Cardiac fibroblast (primary cell): ENCODE measurements at regions not wholly inside any gene's neighbourhood (a gene's known extent, or its start where the extent isn't known, plus 50 kb on each side); places are given as distances from the start of the nearest gene placed in this dataset.

Source experiments
- DNase-seq, 2 donors: peaks; one replicate each; pipeline versions ENCODE4 v3.0.0 to v3.0.0-alpha.2; 2010; ENCODE audit warnings: low read depth in 2 of 2
- H3K4me3 ChIP-seq, 2 donors: replicated peaks in 1 of 2; 1 replicate in 1 of 2; 2 replicates in 1 of 2; pipeline ENCODE4 v1.5.1; 2011; ENCODE audit warnings: low read depth in 2 of 2, low read length in 2 of 2, mild to moderate bottlenecking in 2 of 2, moderate library complexity in 1 of 2
- CTCF ChIP-seq: IDR thresholded peaks from one replicate; pipeline ENCODE4 v1.5.1; 2011; ENCODE audit warnings: low read depth, mild to moderate bottlenecking, low read length, inconsistent platforms

GRCh38 chr1:173427146-173428054 is 49.7 kb upstream of the PRDX6 start:
- H3K4me3 ChIP-seq: no peak overlapping the region
- no peak for DNase-seq
- no peak for TF ChIP-seq CTCF
